Panc1 (cell line): ENCODE measurements at regions not wholly inside any gene's neighbourhood (a gene's known extent, or its start where the extent isn't known, plus 50 kb on each side); places are given as distances from the start of the nearest gene placed in this dataset.

Source experiments
- POLR2AphosphoS5 ChIP-seq: IDR thresholded peaks from 2 replicates; pipeline ENCODE4 v1.6.1; 2012; ENCODE audit warnings: mild to moderate bottlenecking, low read depth, low read length, moderate library complexity
- TF ChIP-seq, protein P1 (sequence below): fragments of 450-650 bp; IDR thresholded peaks from 2 replicates; pipeline ENCODE4 v1.5.1; 2017; ENCODE audit warnings: mild to moderate bottlenecking

DNA sequence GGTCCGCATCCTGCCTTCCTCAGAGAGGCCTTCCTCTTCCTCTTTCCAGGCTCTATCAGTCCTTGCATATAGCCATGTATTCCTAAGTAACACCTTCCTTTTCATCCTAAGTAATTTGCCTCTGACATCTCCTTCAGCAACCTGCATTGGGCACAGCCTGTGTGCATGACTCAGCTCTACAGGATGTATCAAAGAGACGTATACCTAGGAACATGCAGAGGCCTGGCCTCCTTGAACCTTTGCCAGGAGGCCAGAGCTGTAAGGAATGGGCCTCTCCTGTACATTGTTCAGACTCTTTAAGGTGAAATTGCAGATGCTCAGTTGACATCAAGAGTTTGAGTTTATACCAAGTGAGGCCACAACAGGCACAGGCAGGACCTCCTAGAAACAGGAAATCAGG lies 76.0 kb upstream of the CELF4 start:
- no peak for TF ChIP-seq POLR2AphosphoS5
- TF ChIP-seq, protein P1, sequence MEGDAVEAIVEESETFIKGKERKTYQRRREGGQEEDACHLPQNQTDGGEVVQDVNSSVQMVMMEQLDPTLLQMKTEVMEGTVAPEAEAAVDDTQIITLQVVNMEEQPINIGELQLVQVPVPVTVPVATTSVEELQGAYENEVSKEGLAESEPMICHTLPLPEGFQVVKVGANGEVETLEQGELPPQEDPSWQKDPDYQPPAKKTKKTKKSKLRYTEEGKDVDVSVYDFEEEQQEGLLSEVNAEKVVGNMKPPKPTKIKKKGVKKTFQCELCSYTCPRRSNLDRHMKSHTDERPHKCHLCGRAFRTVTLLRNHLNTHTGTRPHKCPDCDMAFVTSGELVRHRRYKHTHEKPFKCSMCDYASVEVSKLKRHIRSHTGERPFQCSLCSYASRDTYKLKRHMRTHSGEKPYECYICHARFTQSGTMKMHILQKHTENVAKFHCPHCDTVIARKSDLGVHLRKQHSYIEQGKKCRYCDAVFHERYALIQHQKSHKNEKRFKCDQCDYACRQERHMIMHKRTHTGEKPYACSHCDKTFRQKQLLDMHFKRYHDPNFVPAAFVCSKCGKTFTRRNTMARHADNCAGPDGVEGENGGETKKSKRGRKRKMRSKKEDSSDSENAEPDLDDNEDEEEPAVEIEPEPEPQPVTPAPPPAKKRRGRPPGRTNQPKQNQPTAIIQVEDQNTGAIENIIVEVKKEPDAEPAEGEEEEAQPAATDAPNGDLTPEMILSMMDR, result no peak
